ENCODE measurements at regions not wholly inside any gene's neighbourhood (a gene's known extent, or its start where the extent isn't known, plus 50 kb on each side); places are given as distances from the start of the nearest gene placed in this dataset.

- TF ChIP-seq THRB (CRISPR knock-in tag; conservative IDR thresholded peaks at IDR 0.05) (no peak), MCM7 (IDR thresholded peaks at IDR 0.05) (no peak), ZNF717 (CRISPR knock-in tag; IDR thresholded peaks at IDR 0.05) (no peak), RBM15 (IDR thresholded peaks at IDR 0.05; ENCODE audit: insufficient read depth, low read length) (no peak), CBFA2T3 (IDR thresholded peaks at IDR 0.05) (peak; percentile 55), ARID1B (IDR thresholded peaks at IDR 0.05) (peak; percentile 74), CREB3L1 (IDR thresholded peaks at IDR 0.05; ENCODE audit: borderline replicate concordance, low read depth) (no peak)
Measured at GRCh38 chr4:38539501-38539900, 124.5 kb upstream of the KLF3 start (continued).

GRCh38 chr4:38547052-38547451, 116.9 kb upstream of the KLF3 start:
- Histone ChIP-seq H3K27me3 (ENCODE audit: control insufficient read depth in 2 of 2, insufficient read depth in 2 of 2, low read length in 2 of 2) (no peaks in the 10 kb centered on the region), H3K9ac (ENCODE audit: insufficient read depth in 1 of 2, low read depth in 2 of 2, low read length in 2 of 2) (no peak overlapping the region), H3K4me3 (no peak overlapping the region), H3K79me2 (ENCODE audit: control insufficient read depth, insufficient read depth, low read length) (no peaks in the 10 kb centered on the region), H3K4me2 (ENCODE audit: insufficient read depth, low read length) (no peak overlapping the region), H2AFZ (ENCODE audit: low read depth, low read length) (no peak overlapping the region), H3K27ac (ENCODE audit: extremely low read depth, low read depth, low read length) (no peak overlapping the region), H3K4me1 (replicated peaks in 1 of 2; ENCODE audit: control insufficient read depth in 2 of 2, insufficient read depth in 2 of 2, low read length in 2 of 2) (no peaks in the 10 kb centered on the region), H4K20me1 (replicated peaks; ENCODE audit: control insufficient read depth, insufficient read depth, low read length) (no peaks in the 10 kb centered on the region), H3K9me1 (ENCODE audit: control insufficient read depth, insufficient read depth, low read length) (no peaks in the 10 kb centered on the region), H3K36me3 (ENCODE audit: control insufficient read depth, insufficient read depth, low read length) (no peaks in the 10 kb centered on the region), H3K9me3 (replicated peaks; ENCODE audit: control insufficient read depth, insufficient read depth, low read depth, low read length) (no peaks in the 10 kb centered on the region)
- CTCF ChIA-PET (ENCODE audit: low intra/inter-chr PET ratio): no interaction called here
- TF ChIP-seq ZNF551 (CRISPR knock-in tag; IDR thresholded peaks at IDR 0.05): no peak
- TF ChIP-seq RBM22 (IDR thresholded peaks at IDR 0.05; ENCODE audit: low read depth, low read length, poor library complexity, severe bottlenecking): no peak
- TF ChIP-seq SETDB1 (IDR thresholded peaks at IDR 0.05; ENCODE audit: low read length): no peak
- POLR2A ChIA-PET: no interaction called here
- DNase-seq (ENCODE audit: extremely low read depth in 1 of 4, low spot score in 3 of 4) (no peak), FAIRE-seq (no peak), ATAC-seq (no peak)
- no TSS peak for BruUV-seq (replicated peaks)
- intact Hi-C loops (cut with micrococcal nuclease) (no loop called here), in situ Hi-C loops (cut with MboI) (no loop called here)
- 61% methylated on average over 2 of the region's 2 CpGs for WGBS (ENCODE audit: insufficient coverage, low coverage, missing lambda C conversion rate)

Data from K562 (cell line).